DND-41 (cell line): ENCODE measurements at regions not wholly inside any gene's neighbourhood (a gene's known extent, or its start where the extent isn't known, plus 50 kb on each side); places are given as distances from the start of the nearest gene placed in this dataset.

Experiments used
- EZH2 ChIP-seq: IDR thresholded peaks from 3 replicates; pipeline ENCODE4 v1.6.1; 2012; ENCODE audit warnings: borderline replicate concordance, low read depth, mild to moderate bottlenecking, moderate library complexity, low read length, inconsistent platforms; ENCODE audit not compliant: severe bottlenecking
- TF ChIP-seq, protein P1 (sequence below): IDR thresholded peaks from 2 replicates; pipeline ENCODE4 v1.5.1; 2012; ENCODE audit warnings: borderline replicate concordance, low read length, moderate library complexity, mild to moderate bottlenecking; ENCODE audit not compliant: poor library complexity, severe bottlenecking; ENCODE audit errors: extremely low read depth

DNA sequence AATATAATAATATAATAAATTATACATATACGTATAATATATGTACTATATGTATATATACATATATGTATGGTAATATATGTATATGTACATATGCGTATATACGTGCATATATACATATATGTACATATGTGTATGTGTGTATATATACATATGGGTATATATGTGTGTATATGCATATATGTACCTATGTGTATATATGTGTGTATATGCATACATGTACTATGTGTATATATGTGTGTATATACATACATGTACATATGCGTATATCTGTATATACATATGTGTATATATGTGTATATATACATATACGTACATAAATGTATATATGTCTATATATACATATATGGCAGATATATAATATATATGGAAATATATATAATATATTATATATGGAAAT is 74.8 kb upstream of the ST3GAL6 start:
- no peak for TF ChIP-seq EZH2
- TF ChIP-seq, protein P1, sequence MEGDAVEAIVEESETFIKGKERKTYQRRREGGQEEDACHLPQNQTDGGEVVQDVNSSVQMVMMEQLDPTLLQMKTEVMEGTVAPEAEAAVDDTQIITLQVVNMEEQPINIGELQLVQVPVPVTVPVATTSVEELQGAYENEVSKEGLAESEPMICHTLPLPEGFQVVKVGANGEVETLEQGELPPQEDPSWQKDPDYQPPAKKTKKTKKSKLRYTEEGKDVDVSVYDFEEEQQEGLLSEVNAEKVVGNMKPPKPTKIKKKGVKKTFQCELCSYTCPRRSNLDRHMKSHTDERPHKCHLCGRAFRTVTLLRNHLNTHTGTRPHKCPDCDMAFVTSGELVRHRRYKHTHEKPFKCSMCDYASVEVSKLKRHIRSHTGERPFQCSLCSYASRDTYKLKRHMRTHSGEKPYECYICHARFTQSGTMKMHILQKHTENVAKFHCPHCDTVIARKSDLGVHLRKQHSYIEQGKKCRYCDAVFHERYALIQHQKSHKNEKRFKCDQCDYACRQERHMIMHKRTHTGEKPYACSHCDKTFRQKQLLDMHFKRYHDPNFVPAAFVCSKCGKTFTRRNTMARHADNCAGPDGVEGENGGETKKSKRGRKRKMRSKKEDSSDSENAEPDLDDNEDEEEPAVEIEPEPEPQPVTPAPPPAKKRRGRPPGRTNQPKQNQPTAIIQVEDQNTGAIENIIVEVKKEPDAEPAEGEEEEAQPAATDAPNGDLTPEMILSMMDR: no peak
